Choroid plexus epithelial cell (primary cell): ENCODE measurements at regions not wholly inside any gene's neighbourhood (a gene's known extent, or its start where the extent isn't known, plus 50 kb on each side); places are given as distances from the start of the nearest gene placed in this dataset.

Experiments
- DNase-seq: peaks from one replicate; pipeline ENCODE4 v3.0.0-alpha.2; 2010; ENCODE audit warnings: low read depth
- H3K4me3 ChIP-seq: 2 replicates; pipeline ENCODE4 v1.5.1; 2011; ENCODE audit warnings: low read depth, mild to moderate bottlenecking, control low read depth, low read length, moderate library complexity
- TF ChIP-seq, protein P1 (sequence below): conservative IDR thresholded peaks from 2 replicates; pipeline ENCODE4 v1.5.1; 2011; ENCODE audit warnings: low read depth, mild to moderate bottlenecking, control low read depth, inconsistent platforms, low read length, moderate library complexity

DNA sequence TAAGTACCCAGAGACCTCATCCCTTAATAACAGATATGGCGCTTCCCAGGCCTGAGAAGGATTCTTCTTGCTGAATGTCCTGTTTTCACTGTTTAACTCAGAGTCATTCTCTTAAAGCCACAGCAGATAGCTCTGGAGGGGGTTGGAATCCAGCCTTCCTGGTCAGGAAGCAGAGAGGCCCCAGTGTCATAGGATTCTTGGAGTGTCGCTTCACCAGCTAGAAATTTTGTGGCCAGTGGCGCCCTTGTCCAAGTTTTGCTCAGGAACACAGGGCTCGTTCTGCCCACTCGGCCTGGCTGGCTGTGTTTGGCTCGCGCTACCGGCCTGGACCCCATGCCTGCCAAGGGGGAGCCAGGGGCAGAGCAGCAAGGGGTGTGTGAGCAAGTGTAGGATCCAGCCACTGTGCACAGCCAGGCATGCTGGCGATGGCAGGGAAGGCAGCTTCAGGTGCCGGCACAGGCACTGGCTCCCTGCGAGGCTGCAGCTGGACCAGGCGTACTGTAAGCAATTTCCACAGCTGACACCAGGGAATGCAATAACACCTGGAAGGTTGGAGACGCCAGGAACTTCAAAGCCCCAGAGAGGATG lies 214.8 kb upstream of the SESN3 start:
- TF ChIP-seq, protein P1, sequence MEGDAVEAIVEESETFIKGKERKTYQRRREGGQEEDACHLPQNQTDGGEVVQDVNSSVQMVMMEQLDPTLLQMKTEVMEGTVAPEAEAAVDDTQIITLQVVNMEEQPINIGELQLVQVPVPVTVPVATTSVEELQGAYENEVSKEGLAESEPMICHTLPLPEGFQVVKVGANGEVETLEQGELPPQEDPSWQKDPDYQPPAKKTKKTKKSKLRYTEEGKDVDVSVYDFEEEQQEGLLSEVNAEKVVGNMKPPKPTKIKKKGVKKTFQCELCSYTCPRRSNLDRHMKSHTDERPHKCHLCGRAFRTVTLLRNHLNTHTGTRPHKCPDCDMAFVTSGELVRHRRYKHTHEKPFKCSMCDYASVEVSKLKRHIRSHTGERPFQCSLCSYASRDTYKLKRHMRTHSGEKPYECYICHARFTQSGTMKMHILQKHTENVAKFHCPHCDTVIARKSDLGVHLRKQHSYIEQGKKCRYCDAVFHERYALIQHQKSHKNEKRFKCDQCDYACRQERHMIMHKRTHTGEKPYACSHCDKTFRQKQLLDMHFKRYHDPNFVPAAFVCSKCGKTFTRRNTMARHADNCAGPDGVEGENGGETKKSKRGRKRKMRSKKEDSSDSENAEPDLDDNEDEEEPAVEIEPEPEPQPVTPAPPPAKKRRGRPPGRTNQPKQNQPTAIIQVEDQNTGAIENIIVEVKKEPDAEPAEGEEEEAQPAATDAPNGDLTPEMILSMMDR = no peak
- DNase-seq = no peak
- no peak overlapping the region for H3K4me3 ChIP-seq

DNA sequence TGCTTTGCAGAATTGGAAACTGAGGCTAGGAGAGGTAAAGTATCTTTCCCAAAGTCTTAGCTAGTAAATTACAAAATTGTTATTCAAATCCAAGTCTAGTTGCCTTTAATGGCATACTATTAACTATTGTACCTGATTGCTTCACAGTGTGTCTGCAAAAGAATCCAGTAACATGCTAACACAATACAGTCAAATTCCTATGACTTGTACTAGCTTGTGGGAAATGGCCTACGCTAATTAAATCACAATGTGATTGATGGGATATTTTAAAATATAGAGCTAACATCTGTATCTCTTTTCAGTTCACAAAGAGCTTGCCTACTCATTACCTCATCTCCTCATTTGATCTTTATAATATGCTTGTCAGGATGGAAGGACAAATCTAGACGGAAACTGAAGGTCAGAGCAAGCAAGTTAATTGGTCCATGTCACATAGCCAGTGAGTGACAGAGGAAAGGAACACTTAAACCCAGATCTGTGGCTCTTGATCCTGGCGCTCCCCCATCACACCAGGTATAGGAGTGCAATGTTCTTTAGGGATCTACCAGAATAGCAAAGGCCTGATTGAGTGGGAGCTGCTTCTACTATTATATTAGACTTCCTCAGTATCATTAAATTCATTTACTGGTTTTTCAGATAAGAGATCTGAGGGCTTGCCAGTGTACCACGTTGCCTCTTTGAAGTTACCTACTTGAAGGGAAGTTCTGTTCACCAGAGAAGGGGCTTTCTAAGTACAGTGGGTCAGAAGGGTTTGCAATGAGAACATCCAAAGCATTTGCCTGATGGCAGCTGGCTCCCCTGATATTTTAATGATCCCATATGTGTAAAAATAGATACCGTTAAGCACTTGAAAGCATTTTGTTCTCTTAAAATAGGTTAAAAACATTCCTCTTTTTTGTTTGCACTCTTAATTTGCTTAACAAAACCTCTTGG lies 213.6 kb upstream of the SESN3 start:
- no peak overlapping the region for H3K4me3 ChIP-seq
- DNase-seq = no peak
- TF ChIP-seq, protein P1 = no peak

DNA sequence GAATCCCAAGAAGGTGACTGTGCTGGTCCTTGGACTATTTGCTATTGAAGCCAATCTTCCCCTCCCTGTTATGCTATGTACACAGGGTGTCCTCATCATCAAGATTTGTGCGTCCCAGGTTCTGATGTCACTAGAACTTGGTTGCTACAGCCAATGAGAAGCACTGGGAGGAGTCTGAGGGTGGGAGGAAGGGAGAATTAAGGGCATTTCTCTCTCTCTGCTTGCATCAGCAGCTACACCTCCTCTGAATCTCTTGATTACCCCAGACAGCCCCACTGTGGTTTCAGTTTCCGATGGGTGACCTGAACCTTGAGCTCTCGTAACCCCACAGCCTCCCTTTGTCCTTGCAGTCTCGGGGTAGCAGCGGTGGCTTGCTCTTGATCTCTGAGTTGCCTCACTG lies 212.4 kb upstream of the SESN3 start:
- TF ChIP-seq, protein P1 = no peak
- DNase-seq = no peak

DNA sequence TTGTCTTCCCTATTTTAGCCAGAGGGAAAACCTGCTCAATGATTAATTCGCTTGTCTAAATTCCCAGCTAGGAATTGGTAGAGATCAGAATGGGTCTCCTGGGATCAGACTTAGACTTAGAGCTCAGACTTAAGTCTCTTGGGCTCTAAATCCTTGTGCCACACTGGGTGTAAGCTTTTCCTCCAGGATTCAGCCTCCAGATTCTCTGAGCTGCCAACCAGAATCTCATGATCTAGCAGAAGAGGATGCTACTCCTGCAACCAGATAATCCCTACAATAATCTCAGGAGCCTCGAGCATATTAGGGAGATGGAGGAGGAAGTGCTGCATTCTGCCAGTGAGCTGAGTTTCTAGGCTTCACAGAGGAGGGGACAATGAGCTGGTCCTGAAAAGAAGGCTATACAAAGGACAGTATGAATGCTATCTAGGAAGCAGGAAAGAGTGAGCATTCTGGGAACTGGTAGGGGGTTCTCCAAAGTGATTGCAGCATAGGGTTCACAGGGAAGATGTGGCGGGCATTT lies 211.6 kb upstream of the SESN3 start:
- TF ChIP-seq, protein P1 = no peak
- DNase-seq = no peak

More for the DNA sequence above, 212.4 kb upstream of the SESN3 start:
- no peak overlapping the region for H3K4me3 ChIP-seq

DNA sequence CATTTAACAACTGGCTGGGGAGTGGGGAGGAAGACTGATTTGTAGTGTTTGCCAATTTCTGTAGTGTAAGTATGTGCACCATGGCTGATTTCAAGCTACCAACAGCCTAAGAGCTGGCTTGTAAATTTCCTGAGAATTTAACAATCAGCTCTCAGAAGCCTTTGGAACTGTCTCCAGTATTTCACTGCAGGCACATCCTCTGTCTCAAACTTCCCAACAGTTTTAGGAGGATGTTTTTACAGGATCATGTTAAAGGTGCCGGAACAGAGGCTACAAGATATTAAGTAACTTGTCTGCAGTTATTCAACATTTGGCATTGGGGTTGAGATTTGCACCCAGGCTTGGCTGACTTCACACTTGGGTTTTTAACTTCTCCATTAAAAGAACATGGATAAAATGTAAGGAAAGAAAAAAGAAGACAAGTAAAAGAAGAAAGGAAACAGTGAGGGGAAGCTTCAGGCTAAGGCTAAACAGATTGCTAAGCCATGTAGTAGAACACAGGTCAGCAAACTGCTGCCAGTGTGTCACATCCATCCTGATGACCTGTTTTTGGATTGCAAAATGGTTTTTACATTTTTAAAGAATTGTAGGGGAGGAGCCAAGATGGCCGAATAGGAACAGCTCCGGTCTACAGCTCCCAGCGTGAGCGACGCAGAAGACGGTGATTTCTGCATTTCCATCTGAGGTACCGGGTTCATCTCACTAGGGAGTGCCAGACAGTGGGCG lies 204.8 kb upstream of the SESN3 start:
- TF ChIP-seq, protein P1 = no peak
- no peak for DNase-seq
- no peak overlapping the region for H3K4me3 ChIP-seq

More for the DNA sequence above, 211.6 kb upstream of the SESN3 start:
- H3K4me3 ChIP-seq = no peak overlapping the region

DNA sequence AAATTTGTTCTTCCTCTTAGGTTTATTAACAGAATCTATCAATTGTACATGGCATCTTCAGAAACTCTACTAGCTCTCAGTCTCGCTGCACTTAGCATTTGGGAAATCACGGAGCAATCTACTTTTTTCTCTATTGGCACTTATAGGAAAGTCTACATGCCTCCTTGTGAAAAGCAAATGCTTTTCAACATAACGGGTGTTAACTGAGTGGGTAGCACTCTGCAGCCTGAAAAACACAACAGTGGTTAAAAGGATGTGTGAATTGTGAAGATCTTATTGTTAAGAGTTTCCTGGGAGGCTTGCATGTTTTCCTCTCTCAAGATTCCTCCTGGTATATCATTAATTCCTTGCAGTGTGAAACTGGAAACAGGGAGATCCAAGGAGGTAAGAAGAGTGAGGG lies 204.2 kb upstream of the SESN3 start:
- TF ChIP-seq, protein P1 = no peak
- no peak overlapping the region for H3K4me3 ChIP-seq

More for the DNA sequence above, 204.2 kb upstream of the SESN3 start:
- no peak for DNase-seq
